Loucy (cell line): ENCODE measurements at regions not wholly inside any gene's neighbourhood (a gene's known extent, or its start where the extent isn't known, plus 50 kb on each side); places are given as distances from the start of the nearest gene placed in this dataset.

Experiments used
- EZH2phosphoT487 ChIP-seq: fragments of 200-600 bp; IDR thresholded peaks from 2 replicates; pipeline ENCODE4 v1.6.1; 2018; ENCODE audit warnings: antibody characterized with exemption, mild to moderate bottlenecking, moderate library complexity, borderline replicate concordance
- TF ChIP-seq, protein P1 (sequence below): fragments of 200-600 bp; sonication (generic); conservative IDR thresholded peaks from 2 replicates; pipeline ENCODE4 v1.5.1; 2014; ENCODE audit warnings: mild to moderate bottlenecking, antibody characterized with exemption, low read length

DNA sequence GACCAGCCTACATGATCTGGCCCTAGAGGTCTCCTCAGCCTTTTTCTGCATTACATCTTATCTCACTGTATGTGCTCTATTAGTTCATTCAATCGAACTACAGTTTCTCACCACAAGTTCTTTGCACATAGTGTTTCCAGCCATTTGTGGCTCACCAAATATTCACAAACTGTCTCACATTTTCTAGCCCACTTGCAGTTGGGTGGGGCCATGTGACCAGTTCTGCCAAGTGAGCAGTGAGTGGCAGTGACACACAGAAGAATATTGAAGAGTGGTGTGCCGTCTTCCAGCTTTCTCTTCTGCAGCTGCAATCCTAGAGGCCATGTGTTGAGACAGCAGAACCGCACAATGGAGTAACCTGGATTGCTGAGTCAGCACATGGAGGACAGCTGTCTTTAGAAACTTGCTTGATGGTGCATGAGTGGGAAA, 103.2 kb upstream of the ZNF644 start:
- TF ChIP-seq, protein P1, sequence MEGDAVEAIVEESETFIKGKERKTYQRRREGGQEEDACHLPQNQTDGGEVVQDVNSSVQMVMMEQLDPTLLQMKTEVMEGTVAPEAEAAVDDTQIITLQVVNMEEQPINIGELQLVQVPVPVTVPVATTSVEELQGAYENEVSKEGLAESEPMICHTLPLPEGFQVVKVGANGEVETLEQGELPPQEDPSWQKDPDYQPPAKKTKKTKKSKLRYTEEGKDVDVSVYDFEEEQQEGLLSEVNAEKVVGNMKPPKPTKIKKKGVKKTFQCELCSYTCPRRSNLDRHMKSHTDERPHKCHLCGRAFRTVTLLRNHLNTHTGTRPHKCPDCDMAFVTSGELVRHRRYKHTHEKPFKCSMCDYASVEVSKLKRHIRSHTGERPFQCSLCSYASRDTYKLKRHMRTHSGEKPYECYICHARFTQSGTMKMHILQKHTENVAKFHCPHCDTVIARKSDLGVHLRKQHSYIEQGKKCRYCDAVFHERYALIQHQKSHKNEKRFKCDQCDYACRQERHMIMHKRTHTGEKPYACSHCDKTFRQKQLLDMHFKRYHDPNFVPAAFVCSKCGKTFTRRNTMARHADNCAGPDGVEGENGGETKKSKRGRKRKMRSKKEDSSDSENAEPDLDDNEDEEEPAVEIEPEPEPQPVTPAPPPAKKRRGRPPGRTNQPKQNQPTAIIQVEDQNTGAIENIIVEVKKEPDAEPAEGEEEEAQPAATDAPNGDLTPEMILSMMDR: no peak
- no peak for TF ChIP-seq EZH2phosphoT487
